SJSA1 (cell line): ENCODE measurements at regions not wholly inside any gene's neighbourhood (a gene's known extent, or its start where the extent isn't known, plus 50 kb on each side); places are given as distances from the start of the nearest gene placed in this dataset.
"Not testable (repeated sequence)": the region's sequence is repeated elsewhere in the genome, so short reads cannot be mapped to it uniquely, and the experiment has no call there.

Source experiments
- DNase-seq, 2 experiments: peaks; one replicate each; pipeline ENCODE4 v3.0.0-alpha.2; 2015 to 2020; ENCODE audit warnings: low spot score in 2 of 2, low read depth in 1 of 2
- H3K27ac ChIP-seq: fragments of 250-450 bp; sonication (Bioruptor Pico); 2 replicates; pipeline ENCODE4 v1.5.1; 2020; ENCODE audit warnings: mild to moderate bottlenecking, moderate library complexity
- H3K27me3 ChIP-seq: fragments of 250-450 bp; sonication (Bioruptor Pico); replicated peaks from 2 replicates; pipeline ENCODE4 v1.5.1; 2020; ENCODE audit warnings: mild to moderate bottlenecking, moderate library complexity
- H3K36me3 ChIP-seq: fragments of 250-450 bp; sonication (Bioruptor Pico); 2 replicates; pipeline ENCODE4 v1.5.1; 2020; ENCODE audit warnings: mild to moderate bottlenecking
- H3K4me1 ChIP-seq: fragments of 250-450 bp; sonication (Bioruptor Pico); replicated peaks from 2 replicates; pipeline ENCODE4 v1.6.1; 2021; ENCODE audit warnings: mild to moderate bottlenecking
- H3K4me3 ChIP-seq: fragments of 250-450 bp; sonication (Bioruptor Pico); 2 replicates; pipeline ENCODE4 v1.5.1; 2020; ENCODE audit warnings: mild to moderate bottlenecking
- H3K9me3 ChIP-seq: fragments of 250-450 bp; sonication (Bioruptor Pico); replicated peaks from 2 replicates; pipeline ENCODE4 v1.5.1; 2020; ENCODE audit warnings: mild to moderate bottlenecking

- Histone ChIP-seq H3K4me1 (no peaks in the 10 kb centered on the region), H3K4me3 (no peak overlapping the region), H3K27me3 (no peaks in the 10 kb centered on the region), H3K9me3 (no peaks in the 10 kb centered on the region), H3K27ac (no peak overlapping the region), H3K36me3 (no peaks in the 10 kb centered on the region)
- DNase-seq = no peak
Observed at GRCh38 chrX:108892501-108892900, 156.1 kb upstream of the IRS4 start.

- DNase-seq = no peak
- no peaks in the 10 kb centered on the region for H3K36me3 ChIP-seq
- H3K27me3 ChIP-seq = no peaks in the 10 kb centered on the region
- H3K27ac ChIP-seq = no peak overlapping the region
- no peaks in the 10 kb centered on the region for H3K4me1 ChIP-seq
- no peaks in the 10 kb centered on the region for H3K9me3 ChIP-seq
- H3K4me3 ChIP-seq = no peak overlapping the region
Observed at GRCh38 chrX:108875548-108875947, 139.2 kb upstream of the IRS4 start.

- not testable (repeated sequence) for H3K4me3 ChIP-seq, H3K4me1 ChIP-seq, H3K9me3 ChIP-seq, DNase-seq, H3K27ac ChIP-seq, H3K27me3 ChIP-seq, H3K36me3 ChIP-seq
Observed at GRCh38 chrX:108843039-108843438, 106.7 kb upstream of the IRS4 start.

- no peak for DNase-seq
- H3K27ac ChIP-seq = no peak overlapping the region
- no peaks in the 10 kb centered on the region for H3K4me1 ChIP-seq
- H3K27me3 ChIP-seq = no peaks in the 10 kb centered on the region
- no peak overlapping the region for H3K4me3 ChIP-seq
- H3K36me3 ChIP-seq = no peaks in the 10 kb centered on the region
- no peaks in the 10 kb centered on the region for H3K9me3 ChIP-seq
Observed at GRCh38 chrX:108833993-108834392, 97.6 kb upstream of the IRS4 start.

- Histone ChIP-seq H3K27ac (no peak overlapping the region), H3K4me1 (no peaks in the 10 kb centered on the region), H3K36me3 (no peaks in the 10 kb centered on the region), H3K27me3 (no peaks in the 10 kb centered on the region), H3K4me3 (no peak overlapping the region), H3K9me3 (no peaks in the 10 kb centered on the region)
- no peak for DNase-seq
Observed at GRCh38 chrX:108811891-108812290, 75.5 kb upstream of the IRS4 start.

- no peak overlapping the region for H3K4me3 ChIP-seq
- no peaks in the 10 kb centered on the region for H3K36me3 ChIP-seq
- H3K27me3 ChIP-seq = no peaks in the 10 kb centered on the region
- H3K4me1 ChIP-seq = no peaks in the 10 kb centered on the region
- no peak for DNase-seq
- no peaks in the 10 kb centered on the region for H3K9me3 ChIP-seq
- no peak overlapping the region for H3K27ac ChIP-seq
Observed at GRCh38 chrX:108795240-108795639, 58.9 kb upstream of the IRS4 start.
